ENCODE measurements at regions not wholly inside any gene's neighbourhood (a gene's known extent, or its start where the extent isn't known, plus 50 kb on each side); places are given as distances from the start of the nearest gene placed in this dataset.

GRCh38 chr7:51539840-51540239 is 223.2 kb upstream of the COBL start:
- TF ChIP-seq, protein P1, sequence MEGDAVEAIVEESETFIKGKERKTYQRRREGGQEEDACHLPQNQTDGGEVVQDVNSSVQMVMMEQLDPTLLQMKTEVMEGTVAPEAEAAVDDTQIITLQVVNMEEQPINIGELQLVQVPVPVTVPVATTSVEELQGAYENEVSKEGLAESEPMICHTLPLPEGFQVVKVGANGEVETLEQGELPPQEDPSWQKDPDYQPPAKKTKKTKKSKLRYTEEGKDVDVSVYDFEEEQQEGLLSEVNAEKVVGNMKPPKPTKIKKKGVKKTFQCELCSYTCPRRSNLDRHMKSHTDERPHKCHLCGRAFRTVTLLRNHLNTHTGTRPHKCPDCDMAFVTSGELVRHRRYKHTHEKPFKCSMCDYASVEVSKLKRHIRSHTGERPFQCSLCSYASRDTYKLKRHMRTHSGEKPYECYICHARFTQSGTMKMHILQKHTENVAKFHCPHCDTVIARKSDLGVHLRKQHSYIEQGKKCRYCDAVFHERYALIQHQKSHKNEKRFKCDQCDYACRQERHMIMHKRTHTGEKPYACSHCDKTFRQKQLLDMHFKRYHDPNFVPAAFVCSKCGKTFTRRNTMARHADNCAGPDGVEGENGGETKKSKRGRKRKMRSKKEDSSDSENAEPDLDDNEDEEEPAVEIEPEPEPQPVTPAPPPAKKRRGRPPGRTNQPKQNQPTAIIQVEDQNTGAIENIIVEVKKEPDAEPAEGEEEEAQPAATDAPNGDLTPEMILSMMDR (IDR thresholded peaks at IDR 0.05) = no peak

GRCh38 chr7:51528172-51528571 is 211.6 kb upstream of the COBL start:
- TF ChIP-seq, protein P1 (IDR thresholded peaks at IDR 0.05) = no peak

- TF ChIP-seq, protein P1 (IDR thresholded peaks at IDR 0.05) = no peak
These were observed 205.2 kb upstream of the COBL start for GRCh38 chr7:51521694-51522312.

DNA sequence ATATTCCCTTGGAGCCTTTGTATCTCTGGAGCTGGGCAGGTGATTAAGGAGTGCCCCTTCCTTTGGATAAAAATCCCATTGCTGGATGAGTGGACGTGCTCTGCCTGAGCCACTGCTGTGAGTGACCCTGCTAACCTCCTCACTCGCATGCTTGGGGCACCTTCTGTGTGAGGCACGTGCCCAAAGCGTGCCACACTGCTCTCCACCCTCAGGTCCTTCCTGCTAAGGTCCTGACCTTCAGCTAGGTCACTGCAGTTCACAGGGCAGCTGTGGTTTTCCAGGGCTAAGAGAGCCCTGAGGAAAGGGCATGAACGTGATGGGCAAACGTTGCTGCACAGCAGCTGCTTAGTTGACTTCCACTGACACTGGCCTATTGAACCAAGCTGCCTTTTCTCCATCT is 204.4 kb upstream of the COBL start:
- TF ChIP-seq, protein P1 (IDR thresholded peaks at IDR 0.05) = no peak

DNA sequence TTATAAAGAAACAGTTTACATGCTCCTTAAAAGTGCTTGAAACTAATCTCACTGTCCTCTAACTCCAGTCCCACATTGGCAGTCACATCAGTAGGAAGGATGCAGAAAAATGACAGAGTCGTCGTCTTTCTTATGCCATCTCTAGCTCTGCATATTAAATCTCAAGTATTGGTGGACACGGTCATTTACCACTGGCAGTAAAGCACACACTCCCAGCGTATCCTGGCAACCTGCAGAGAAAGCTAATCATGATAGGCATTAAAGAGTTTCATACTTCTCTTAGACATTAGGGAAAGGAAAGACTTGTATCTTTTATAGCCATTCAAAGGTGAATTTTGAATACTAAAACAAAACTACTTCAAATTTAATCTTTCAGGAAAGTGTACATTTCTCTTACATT is 202.0 kb upstream of the COBL start:
- TF ChIP-seq, protein P1 (IDR thresholded peaks at IDR 0.05) = no peak

DNA sequence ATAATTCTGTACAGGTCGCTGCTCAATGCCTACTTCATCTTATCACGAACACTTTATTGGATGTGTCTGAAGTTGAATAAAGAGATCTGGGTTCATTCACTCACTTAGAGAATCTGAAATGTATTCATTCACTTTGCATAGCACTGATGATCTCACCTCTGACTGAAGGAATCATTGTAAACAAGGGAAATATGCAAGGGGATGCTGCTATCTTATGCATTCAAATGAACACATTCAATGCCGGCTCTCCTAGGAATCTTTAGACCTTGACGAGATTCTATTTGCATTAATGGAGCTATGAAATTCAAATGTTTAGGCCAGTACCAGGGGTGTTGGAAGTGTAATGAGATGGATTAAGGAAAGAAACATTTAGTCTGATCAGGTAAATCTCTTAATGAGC is 200.6 kb upstream of the COBL start:
- TF ChIP-seq, protein P1 (IDR thresholded peaks at IDR 0.05) = no peak

- TF ChIP-seq, protein P1 (IDR thresholded peaks at IDR 0.05) = no peak
These were observed 185.0 kb upstream of the COBL start for GRCh38 chr7:51501620-51502019.

GRCh38 chr7:51482976-51483375 is 166.4 kb upstream of the COBL start:
- TF ChIP-seq, protein P1 (IDR thresholded peaks at IDR 0.05) = no peak

Data from LNCAP (cell line).